ENCODE measurements at regions not wholly inside any gene's neighbourhood (a gene's known extent, or its start where the extent isn't known, plus 50 kb on each side); places are given as distances from the start of the nearest gene placed in this dataset.

GRCh38 chr18:41326311-41326710 lies 628.7 kb upstream of the PIK3C3 start:
- TF ChIP-seq CTCF (conservative IDR thresholded peaks at IDR 0.05; ENCODE audit: low read length) (no peak), EZH2phosphoT487 (IDR thresholded peaks at IDR 0.05; ENCODE audit: borderline replicate concordance, low read depth, low read length) (no peak)
- no peak for DNase-seq (ENCODE audit: low spot score)
- POLR2A ChIA-PET, result interaction anchor here (0.5 kb wide), 1 partner anchor 21 kb away, joined by 3 read pairs; no protein-coding TSS in a partner anchor

GRCh38 chr18:41324934-41325333 lies 630.1 kb upstream of the PIK3C3 start:
- intact Hi-C loops (cut with micrococcal nuclease; ENCODE audit: unreplicated experiment), result no loop called here
- ChIA-PET CTCF (ENCODE audit: unreplicated experiment) (no interaction called here), POLR2A (no interaction called here)
- H3K9me3 ChIP-seq (ENCODE audit: low read length), result no peaks in the 10 kb centered on the region
- H3K4me1 ChIP-seq (ENCODE audit: insufficient read depth, low read length, poor library complexity, severe bottlenecking), result no peaks in the 10 kb centered on the region
- H3K9me2 ChIP-seq (ENCODE audit: insufficient read depth, low read length), result no peaks in the 10 kb centered on the region
- H3K36me3 ChIP-seq (ENCODE audit: insufficient read depth, low read length), result no peaks in the 10 kb centered on the region
- DNase-seq (ENCODE audit: low spot score), result no peak
- TF ChIP-seq CTCF (conservative IDR thresholded peaks at IDR 0.05; ENCODE audit: low read length) (no peak), EZH2phosphoT487 (IDR thresholded peaks at IDR 0.05; ENCODE audit: borderline replicate concordance, low read depth, low read length) (no peak)
- H3K4me2 ChIP-seq (ENCODE audit: low read length), result no peak overlapping the region
- H3K4me3 ChIP-seq (ENCODE audit: low read depth, low read length, poor library complexity, severe bottlenecking), result no peak overlapping the region
- no peaks in the 10 kb centered on the region for H3K79me2 ChIP-seq (ENCODE audit: insufficient read depth, low read depth, low read length)
- H2AFZ ChIP-seq (ENCODE audit: low read length), result no peak overlapping the region
- H4K20me1 ChIP-seq (ENCODE audit: insufficient read depth, low read length), result no peaks in the 10 kb centered on the region
- H3K27ac ChIP-seq (ENCODE audit: low read depth, low read length, poor library complexity, severe bottlenecking), result no peak overlapping the region
- BruUV-seq (replicated peaks), result no TSS peak

More at GRCh38 chr18:41326311-41326710, 628.7 kb upstream of the PIK3C3 start:
- H4K20me1 ChIP-seq (ENCODE audit: insufficient read depth, low read length), result no peaks in the 10 kb centered on the region
- H3K36me3 ChIP-seq (ENCODE audit: insufficient read depth, low read length), result no peaks in the 10 kb centered on the region
- H2AFZ ChIP-seq (ENCODE audit: low read length), result no peak overlapping the region
- H3K79me2 ChIP-seq (ENCODE audit: insufficient read depth, low read depth, low read length), result no peaks in the 10 kb centered on the region
- intact Hi-C loops (cut with micrococcal nuclease; ENCODE audit: unreplicated experiment), result no loop called here
- no peak overlapping the region for H3K4me3 ChIP-seq (ENCODE audit: low read depth, low read length, poor library complexity, severe bottlenecking)
- no TSS peak for BruUV-seq (replicated peaks)
- H3K9me2 ChIP-seq (ENCODE audit: insufficient read depth, low read length), result no peaks in the 10 kb centered on the region
- H3K27ac ChIP-seq (ENCODE audit: low read depth, low read length, poor library complexity, severe bottlenecking), result no peak overlapping the region
- H3K9me3 ChIP-seq (ENCODE audit: low read length), result no peaks in the 10 kb centered on the region
- no peak overlapping the region for H3K4me2 ChIP-seq (ENCODE audit: low read length)
- no peaks in the 10 kb centered on the region for H3K4me1 ChIP-seq (ENCODE audit: insufficient read depth, low read length, poor library complexity, severe bottlenecking)
- CTCF ChIA-PET (ENCODE audit: unreplicated experiment), result no interaction called here

- CTCF ChIA-PET (ENCODE audit: unreplicated experiment), result no interaction called here
- POLR2A ChIA-PET, result no interaction called here
- BruUV-seq (replicated peaks), result no TSS peak
- Histone ChIP-seq H2AFZ (ENCODE audit: low read length) (no peak overlapping the region), H3K9me3 (ENCODE audit: low read length) (no peaks in the 10 kb centered on the region), H3K36me3 (ENCODE audit: insufficient read depth, low read length) (no peaks in the 10 kb centered on the region), H3K79me2 (ENCODE audit: insufficient read depth, low read depth, low read length) (no peaks in the 10 kb centered on the region), H3K4me1 (ENCODE audit: insufficient read depth, low read length, poor library complexity, severe bottlenecking) (no peaks in the 10 kb centered on the region), H3K4me2 (ENCODE audit: low read length) (no peak overlapping the region), H3K27ac (ENCODE audit: low read depth, low read length, poor library complexity, severe bottlenecking) (no peak overlapping the region), H3K9me2 (ENCODE audit: insufficient read depth, low read length) (no peaks in the 10 kb centered on the region), H4K20me1 (ENCODE audit: insufficient read depth, low read length) (no peaks in the 10 kb centered on the region), H3K4me3 (ENCODE audit: low read depth, low read length, poor library complexity, severe bottlenecking) (no peak overlapping the region)
- intact Hi-C loops (cut with micrococcal nuclease; ENCODE audit: unreplicated experiment), result no loop called here
- DNase-seq (ENCODE audit: low spot score), result no peak
- no peak for TF ChIP-seq CTCF (conservative IDR thresholded peaks at IDR 0.05; ENCODE audit: low read length)
- no peak for TF ChIP-seq EZH2phosphoT487 (IDR thresholded peaks at IDR 0.05; ENCODE audit: borderline replicate concordance, low read depth, low read length)
Measured at GRCh38 chr18:41324020-41324791, 630.8 kb upstream of the PIK3C3 start.
